GM12865 (cell line): ENCODE measurements at regions not wholly inside any gene's neighbourhood (a gene's known extent, or its start where the extent isn't known, plus 50 kb on each side); places are given as distances from the start of the nearest gene placed in this dataset.
"Not testable (repeated sequence)": the region's sequence is repeated elsewhere in the genome, so short reads cannot be mapped to it uniquely, and the experiment has no call there.

ENCODE experiments used
- DNase-seq: peaks from one replicate; pipeline ENCODE4 v3.0.0; 2010; ENCODE audit warnings: low read depth
- H3K4me3 ChIP-seq: 2 replicates; pipeline ENCODE4 v1.5.1; 2011; ENCODE audit warnings: mild to moderate bottlenecking, low read depth, low read length, control low read depth
- TF ChIP-seq, protein P1 (sequence below): IDR thresholded peaks from 2 replicates; pipeline ENCODE4 v1.5.1; 2011; ENCODE audit warnings: low read length, control low read depth, low read depth, inconsistent platforms; ENCODE audit not compliant: insufficient read depth; ENCODE audit errors: missing control alignments

- TF ChIP-seq, protein P1, sequence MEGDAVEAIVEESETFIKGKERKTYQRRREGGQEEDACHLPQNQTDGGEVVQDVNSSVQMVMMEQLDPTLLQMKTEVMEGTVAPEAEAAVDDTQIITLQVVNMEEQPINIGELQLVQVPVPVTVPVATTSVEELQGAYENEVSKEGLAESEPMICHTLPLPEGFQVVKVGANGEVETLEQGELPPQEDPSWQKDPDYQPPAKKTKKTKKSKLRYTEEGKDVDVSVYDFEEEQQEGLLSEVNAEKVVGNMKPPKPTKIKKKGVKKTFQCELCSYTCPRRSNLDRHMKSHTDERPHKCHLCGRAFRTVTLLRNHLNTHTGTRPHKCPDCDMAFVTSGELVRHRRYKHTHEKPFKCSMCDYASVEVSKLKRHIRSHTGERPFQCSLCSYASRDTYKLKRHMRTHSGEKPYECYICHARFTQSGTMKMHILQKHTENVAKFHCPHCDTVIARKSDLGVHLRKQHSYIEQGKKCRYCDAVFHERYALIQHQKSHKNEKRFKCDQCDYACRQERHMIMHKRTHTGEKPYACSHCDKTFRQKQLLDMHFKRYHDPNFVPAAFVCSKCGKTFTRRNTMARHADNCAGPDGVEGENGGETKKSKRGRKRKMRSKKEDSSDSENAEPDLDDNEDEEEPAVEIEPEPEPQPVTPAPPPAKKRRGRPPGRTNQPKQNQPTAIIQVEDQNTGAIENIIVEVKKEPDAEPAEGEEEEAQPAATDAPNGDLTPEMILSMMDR = peak; percentile 33
- no peak overlapping the region for H3K4me3 ChIP-seq
- DNase-seq = peak; percentile 31
Measured at GRCh38 chr20:48404598-48404997, 423.2 kb downstream of the PREX1 start.

DNA sequence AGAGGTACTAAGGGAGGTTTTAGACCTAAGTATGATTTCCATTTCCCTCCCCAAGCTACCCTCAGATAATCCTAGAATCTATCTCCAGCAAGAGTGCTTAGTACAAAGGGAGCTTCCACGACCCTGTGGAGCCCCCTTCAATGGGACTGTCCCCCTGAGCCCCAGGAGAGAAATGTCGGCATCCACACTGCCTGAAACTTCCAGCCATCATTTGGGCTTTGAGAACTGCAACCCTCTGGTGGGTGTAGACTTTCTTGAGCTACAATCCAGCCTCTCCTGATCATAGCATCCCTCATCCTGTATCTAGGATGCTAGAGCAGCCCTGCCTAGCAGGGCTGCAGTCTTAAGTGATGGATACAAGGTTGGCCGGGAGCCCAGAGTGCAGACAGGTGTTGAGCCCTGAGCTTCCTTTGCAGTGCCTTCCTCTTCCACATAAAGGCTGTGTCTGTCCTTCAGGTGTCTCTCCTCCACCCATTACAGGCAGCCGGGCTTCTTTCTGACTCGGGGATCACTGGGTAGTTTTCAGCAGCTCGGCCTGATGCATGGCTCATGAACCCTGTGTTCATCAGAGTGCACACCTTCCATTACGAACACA, 424.5 kb downstream of the PREX1 start:
- no peak for DNase-seq
- TF ChIP-seq, protein P1 = no peak
- no peak overlapping the region for H3K4me3 ChIP-seq

GRCh38 chr20:48401359-48401758, 426.4 kb downstream of the PREX1 start:
- TF ChIP-seq, protein P1 = no peak
- H3K4me3 ChIP-seq = no peak overlapping the region
- no peak for DNase-seq

GRCh38 chr20:48400009-48400408, 427.8 kb downstream of the PREX1 start:
- H3K4me3 ChIP-seq = no peak overlapping the region
- TF ChIP-seq, protein P1 = no peak
- DNase-seq = no peak

DNA sequence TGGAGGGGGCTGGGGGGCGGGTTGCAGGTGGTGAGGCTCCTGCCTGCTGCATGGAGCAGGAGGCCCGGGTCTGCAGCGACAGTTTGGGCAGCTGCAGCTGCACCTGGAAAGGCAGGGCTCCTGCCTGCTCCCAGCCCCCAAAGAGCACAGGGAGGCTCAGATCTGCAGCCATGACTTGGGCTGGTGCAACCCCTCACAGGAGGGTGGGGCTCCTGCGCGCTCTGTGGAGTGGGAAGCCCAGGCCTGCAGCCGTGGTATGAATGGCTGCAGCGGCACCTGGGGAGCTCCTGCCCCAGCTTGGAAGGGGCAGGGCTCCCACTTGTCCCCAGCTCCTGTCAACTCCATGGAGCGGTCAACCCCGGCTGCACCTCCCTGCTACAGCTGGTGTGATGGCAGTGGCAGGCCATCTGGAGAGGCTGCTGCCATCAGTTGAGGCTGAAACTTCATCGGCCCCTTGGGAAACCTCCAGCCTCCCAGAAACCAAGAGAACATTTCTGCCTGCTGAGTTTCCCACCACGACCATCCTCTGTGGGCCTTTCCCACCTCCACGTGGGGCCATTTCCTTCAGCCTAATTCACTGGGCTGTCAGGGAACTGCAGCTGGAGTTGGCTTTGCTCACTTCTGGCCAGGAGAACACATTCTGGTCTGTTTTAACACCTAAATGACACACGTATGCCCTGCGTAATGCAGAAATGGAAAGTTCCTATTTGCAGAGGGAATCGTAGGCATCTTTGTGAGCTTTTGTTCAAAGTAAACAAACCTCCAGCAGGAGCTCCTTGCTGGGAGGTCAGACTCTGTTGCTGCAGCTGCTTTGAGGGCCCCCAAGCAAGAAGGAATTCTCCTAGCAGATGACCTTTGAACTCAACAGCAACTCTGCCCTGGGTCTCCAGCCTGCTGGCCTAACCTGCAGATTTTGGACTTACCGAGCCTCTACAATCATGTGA, 429.0 kb downstream of the PREX1 start:
- peak; percentile 4 for DNase-seq
- TF ChIP-seq, protein P1 = no peak

DNA sequence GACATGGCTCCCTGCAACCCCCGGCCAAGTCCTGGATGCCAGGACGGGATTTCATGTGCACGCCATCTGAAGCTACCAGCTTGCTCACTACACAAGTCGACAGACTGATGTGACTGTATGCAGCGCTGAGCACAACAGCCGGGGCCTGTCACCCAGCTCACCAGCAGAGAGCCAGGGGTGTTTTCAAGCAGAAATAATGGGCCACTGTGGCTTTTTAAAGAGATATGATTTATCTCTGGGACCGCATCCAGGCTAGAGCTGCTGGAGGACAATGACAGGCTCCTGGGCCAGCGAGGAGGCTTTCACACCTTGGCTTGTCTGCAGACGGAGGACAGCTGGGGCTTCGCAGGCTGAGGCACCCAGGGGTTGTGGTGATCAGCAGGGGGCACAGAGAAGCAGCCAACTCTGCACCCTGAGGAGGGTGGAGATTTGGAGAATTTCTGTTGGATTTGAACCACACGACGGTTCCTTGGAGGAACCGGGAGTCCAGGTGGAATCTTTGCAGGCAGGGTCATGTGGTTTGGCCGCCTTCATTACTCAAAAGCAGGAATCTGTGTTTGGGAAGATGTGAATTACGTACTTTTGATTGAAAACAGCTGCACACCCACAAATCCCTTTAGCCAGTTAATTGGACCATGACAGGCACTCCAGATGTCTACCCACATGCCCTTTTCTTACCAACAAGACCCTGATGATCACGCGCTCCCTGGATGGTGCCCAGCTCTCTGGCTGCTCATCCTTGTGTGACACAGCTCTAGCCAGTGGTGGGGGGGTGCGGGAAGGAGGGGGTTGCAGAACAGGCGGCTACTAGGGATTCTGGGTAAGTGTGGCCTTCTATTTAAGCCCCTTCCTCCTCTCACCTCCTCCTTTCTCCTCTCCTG, 430.6 kb downstream of the PREX1 start:
- H3K4me3 ChIP-seq, DNase-seq: not testable (repeated sequence)

More for the DNA sequence above, 429.0 kb downstream of the PREX1 start:
- no peak overlapping the region for H3K4me3 ChIP-seq
